Prostate gland (tissue), 2 donors: ENCODE measurements at regions not wholly inside any gene's neighbourhood (a gene's known extent, or its start where the extent isn't known, plus 50 kb on each side); places are given as distances from the start of the nearest gene placed in this dataset.

Experiments used
- POLR2A ChIP-seq: fragments of 450-650 bp; IDR thresholded peaks from one replicate; pipeline ENCODE4 v1.6.1; 2016; ENCODE audit warnings: antibody characterized with exemption, mild to moderate bottlenecking
- POLR2AphosphoS5 ChIP-seq: sonication (generic); formaldehyde crosslinking; IDR thresholded peaks from one replicate; pipeline ENCODE4 v1.6.1; 2017; ENCODE audit warnings: antibody characterized with exemption
- TF ChIP-seq, protein P1 (sequence below), 4 experiments: fragments of 200-600 bp in 2 of 4; fragments of 450-650 bp in 2 of 4; sonication (generic) in 2 of 4; IDR thresholded peaks; 1 replicate in 3 of 4; 2 replicates in 1 of 4; pipeline ENCODE4 v1.5.1; 2016 to 2019; ENCODE audit warnings: antibody characterized with exemption in 4 of 4, mild to moderate bottlenecking in 2 of 4, moderate library complexity in 2 of 4

DNA sequence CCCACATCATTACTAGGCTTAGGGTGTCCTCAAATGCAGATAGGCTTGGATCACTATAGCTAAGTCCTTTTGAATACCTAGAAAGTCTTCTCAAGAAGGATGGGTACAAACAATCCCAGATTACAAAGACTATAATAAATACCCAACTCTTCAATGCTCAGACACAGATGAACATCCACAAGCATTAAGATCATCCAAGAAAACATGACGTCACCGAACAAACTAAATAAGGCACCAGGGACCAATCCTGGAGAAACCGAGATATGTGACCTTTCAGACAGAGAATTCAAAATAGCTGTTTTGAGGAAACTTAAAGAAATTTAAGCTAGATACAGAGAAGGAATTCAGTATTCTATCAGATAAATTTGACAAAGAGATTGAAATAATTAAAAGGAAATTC, 108.0 kb upstream of the PLPP4 start:
- TF ChIP-seq, protein P1, sequence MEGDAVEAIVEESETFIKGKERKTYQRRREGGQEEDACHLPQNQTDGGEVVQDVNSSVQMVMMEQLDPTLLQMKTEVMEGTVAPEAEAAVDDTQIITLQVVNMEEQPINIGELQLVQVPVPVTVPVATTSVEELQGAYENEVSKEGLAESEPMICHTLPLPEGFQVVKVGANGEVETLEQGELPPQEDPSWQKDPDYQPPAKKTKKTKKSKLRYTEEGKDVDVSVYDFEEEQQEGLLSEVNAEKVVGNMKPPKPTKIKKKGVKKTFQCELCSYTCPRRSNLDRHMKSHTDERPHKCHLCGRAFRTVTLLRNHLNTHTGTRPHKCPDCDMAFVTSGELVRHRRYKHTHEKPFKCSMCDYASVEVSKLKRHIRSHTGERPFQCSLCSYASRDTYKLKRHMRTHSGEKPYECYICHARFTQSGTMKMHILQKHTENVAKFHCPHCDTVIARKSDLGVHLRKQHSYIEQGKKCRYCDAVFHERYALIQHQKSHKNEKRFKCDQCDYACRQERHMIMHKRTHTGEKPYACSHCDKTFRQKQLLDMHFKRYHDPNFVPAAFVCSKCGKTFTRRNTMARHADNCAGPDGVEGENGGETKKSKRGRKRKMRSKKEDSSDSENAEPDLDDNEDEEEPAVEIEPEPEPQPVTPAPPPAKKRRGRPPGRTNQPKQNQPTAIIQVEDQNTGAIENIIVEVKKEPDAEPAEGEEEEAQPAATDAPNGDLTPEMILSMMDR (IDR thresholded peaks at IDR 0.05): no peak
- no peak for TF ChIP-seq POLR2AphosphoS5
- TF ChIP-seq POLR2A: no peak
